ENCODE measurements at regions not wholly inside any gene's neighbourhood (a gene's known extent, or its start where the extent isn't known, plus 50 kb on each side); places are given as distances from the start of the nearest gene placed in this dataset.

DNA sequence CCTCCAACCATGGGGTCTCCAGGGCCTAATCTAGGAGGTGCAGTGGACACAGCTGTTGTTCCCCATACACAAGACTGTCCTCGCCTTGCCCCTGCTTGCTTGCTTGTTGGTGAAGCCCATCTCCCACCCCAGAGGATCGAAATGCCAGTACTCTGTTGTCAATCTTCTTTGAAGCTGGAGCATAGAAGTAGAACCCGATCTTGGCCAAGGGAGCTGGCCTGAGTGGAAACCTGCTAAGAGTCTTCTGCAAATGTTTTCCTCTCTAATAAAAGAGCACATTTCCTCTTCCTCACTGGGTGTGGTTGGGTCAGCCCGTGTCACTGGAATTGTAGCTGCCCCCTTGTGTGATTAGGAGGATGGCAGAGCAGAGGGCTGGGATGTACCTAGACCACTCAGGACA is 85.4 kb downstream of the HES1 start:
- Histone ChIP-seq H3K27me3 (ENCODE audit: control insufficient read depth, insufficient read depth, low read length) (no peaks in the 10 kb centered on the region), H3K36me3 (ENCODE audit: control insufficient read depth in 2 of 3, insufficient read depth in 3 of 3, low read length in 3 of 3) (no peaks in the 10 kb centered on the region), H3K4me1 (ENCODE audit: control insufficient read depth in 2 of 3, insufficient read depth in 2 of 3, low read depth in 1 of 3, low read length in 3 of 3) (no peaks in the 10 kb centered on the region), H3K4me3 (ENCODE audit: low read length in 3 of 3) (no peak overlapping the region), H3K27ac (ENCODE audit: low read depth in 2 of 2, low read length in 2 of 2) (no peak overlapping the region), H3K9ac (ENCODE audit: low read length in 3 of 3) (no peak overlapping the region), H3K9me3 (ENCODE audit: control insufficient read depth in 2 of 3, insufficient read depth in 1 of 3, low read length in 3 of 3) (no peaks in the 10 kb centered on the region)
- DNase-seq (peak in 1 of 5 donors; percentile 7), FAIRE-seq (no peak)
- intact Hi-C loops (cut with DNase I) = no loop called here
- TF ChIP-seq, protein P1, sequence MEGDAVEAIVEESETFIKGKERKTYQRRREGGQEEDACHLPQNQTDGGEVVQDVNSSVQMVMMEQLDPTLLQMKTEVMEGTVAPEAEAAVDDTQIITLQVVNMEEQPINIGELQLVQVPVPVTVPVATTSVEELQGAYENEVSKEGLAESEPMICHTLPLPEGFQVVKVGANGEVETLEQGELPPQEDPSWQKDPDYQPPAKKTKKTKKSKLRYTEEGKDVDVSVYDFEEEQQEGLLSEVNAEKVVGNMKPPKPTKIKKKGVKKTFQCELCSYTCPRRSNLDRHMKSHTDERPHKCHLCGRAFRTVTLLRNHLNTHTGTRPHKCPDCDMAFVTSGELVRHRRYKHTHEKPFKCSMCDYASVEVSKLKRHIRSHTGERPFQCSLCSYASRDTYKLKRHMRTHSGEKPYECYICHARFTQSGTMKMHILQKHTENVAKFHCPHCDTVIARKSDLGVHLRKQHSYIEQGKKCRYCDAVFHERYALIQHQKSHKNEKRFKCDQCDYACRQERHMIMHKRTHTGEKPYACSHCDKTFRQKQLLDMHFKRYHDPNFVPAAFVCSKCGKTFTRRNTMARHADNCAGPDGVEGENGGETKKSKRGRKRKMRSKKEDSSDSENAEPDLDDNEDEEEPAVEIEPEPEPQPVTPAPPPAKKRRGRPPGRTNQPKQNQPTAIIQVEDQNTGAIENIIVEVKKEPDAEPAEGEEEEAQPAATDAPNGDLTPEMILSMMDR (IDR thresholded peaks at IDR 0.05; ENCODE audit: borderline replicate concordance, extremely low read depth, insufficient read depth) = no peak

DNA sequence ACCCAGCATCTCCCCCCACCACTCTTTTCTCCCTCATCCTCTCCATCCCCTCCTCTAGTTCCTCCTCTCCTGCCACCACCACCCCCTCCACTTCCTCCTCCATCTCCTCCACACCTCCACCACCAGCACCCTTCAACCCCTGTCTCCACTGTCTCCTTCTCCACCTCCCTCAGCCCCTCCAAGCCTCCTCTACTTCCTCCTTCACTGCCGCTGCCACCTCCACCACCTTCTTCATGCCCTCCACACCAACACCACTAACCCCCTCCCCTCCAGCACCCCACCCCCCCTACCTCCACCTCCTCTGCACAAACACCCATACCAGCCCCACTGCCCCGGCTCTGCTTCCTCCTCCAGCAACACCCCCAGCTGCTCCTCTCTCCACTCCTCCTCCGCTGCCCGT is 88.0 kb downstream of the HES1 start:
- TF ChIP-seq, protein P1 (IDR thresholded peaks at IDR 0.05; ENCODE audit: borderline replicate concordance, extremely low read depth, insufficient read depth) = no peak
- Histone ChIP-seq H3K4me1 (ENCODE audit: control insufficient read depth in 2 of 3, insufficient read depth in 2 of 3, low read depth in 1 of 3, low read length in 3 of 3) (no peaks in the 10 kb centered on the region), H3K9me3 (ENCODE audit: control insufficient read depth in 2 of 3, insufficient read depth in 1 of 3, low read length in 3 of 3) (no peaks in the 10 kb centered on the region), H3K27me3 (ENCODE audit: control insufficient read depth, insufficient read depth, low read length) (no peaks in the 10 kb centered on the region), H3K27ac (ENCODE audit: low read depth in 2 of 2, low read length in 2 of 2) (no peak overlapping the region), H3K36me3 (ENCODE audit: control insufficient read depth in 2 of 3, insufficient read depth in 3 of 3, low read length in 3 of 3) (no peaks in the 10 kb centered on the region), H3K4me3 (ENCODE audit: low read length in 3 of 3) (no peak overlapping the region), H3K9ac (ENCODE audit: low read length in 3 of 3) (no peak overlapping the region)
- FAIRE-seq (no peak), DNase-seq (peak in 1 of 5 donors; percentile 9)
- intact Hi-C loops (cut with DNase I) = no loop called here

DNA sequence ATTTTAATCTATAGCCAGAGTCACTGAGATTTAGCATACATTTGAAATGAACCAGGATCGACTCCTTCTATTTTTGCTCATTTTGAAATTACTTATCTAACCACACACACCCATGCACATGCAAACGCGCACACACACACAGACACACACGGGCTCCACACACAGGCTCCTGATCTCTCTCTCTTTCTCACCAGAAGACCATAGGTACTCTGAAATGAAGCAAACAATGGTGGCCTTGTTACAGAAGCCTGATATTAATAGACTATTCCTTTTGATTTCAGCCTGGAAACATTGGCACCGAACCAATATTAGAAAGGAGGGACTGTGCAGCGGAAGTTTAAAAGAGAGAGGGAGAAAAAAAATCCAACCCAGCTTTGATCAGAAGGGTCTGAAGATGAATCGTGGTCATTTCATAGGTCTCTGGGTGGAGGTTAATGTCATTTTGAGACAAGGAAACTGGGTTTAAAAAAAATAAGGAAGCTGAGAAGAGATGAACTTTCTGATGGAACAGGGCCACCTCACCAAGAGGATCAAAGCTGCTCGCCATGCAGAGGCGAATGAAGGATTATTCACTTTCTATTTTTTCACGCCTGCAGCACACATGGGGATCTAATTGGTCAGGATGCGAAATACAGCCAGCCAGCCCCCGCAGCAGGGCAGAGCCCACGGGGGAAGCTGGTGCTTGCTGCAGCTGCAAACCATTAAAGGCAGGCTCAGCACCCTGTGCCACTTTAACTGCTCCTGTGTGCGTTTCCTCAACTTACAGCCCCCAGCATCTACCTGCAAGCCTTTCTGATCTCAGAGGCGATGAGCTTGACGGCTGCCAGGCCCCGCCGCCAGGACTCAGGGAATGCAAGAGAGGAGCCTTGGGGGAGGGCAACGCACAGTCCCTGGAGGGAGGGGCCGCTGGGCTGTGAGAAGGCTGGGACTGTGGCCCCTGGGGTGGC is 88.8 kb downstream of the HES1 start:
- DNase-seq (peak in 3 of 5 donors; percentile 55 to 73 (median 66)), FAIRE-seq (no peak)
- H3K27ac ChIP-seq (ENCODE audit: low read depth in 2 of 2, low read length in 2 of 2) = no peak overlapping the region
- H3K4me1 ChIP-seq (ENCODE audit: control insufficient read depth in 2 of 3, insufficient read depth in 2 of 3, low read depth in 1 of 3, low read length in 3 of 3) = no peaks in the 10 kb centered on the region
- no peak overlapping the region for H3K9ac ChIP-seq (ENCODE audit: low read length in 3 of 3)
- intact Hi-C loops (cut with DNase I) = no loop called here
- no peak overlapping the region for H3K4me3 ChIP-seq (ENCODE audit: low read length in 3 of 3)
- TF ChIP-seq, protein P1 (IDR thresholded peaks at IDR 0.05; ENCODE audit: borderline replicate concordance, extremely low read depth, insufficient read depth) = no peak
- no peaks in the 10 kb centered on the region for H3K9me3 ChIP-seq (ENCODE audit: control insufficient read depth in 2 of 3, insufficient read depth in 1 of 3, low read length in 3 of 3)
- no peaks in the 10 kb centered on the region for H3K27me3 ChIP-seq (ENCODE audit: control insufficient read depth, insufficient read depth, low read length)
- H3K36me3 ChIP-seq (ENCODE audit: control insufficient read depth in 2 of 3, insufficient read depth in 3 of 3, low read length in 3 of 3) = no peaks in the 10 kb centered on the region

Data from kidney (tissue), 13 donors.